Panc1 (cell line): ENCODE measurements at regions not wholly inside any gene's neighbourhood (a gene's known extent, or its start where the extent isn't known, plus 50 kb on each side); places are given as distances from the start of the nearest gene placed in this dataset.

Source experiments
- ATAC-seq: fragments of 200-7000 bp; cut with Tn5 transposase; 2 replicates; pipeline ENCODE4 v1.9.1; 2020; ENCODE audit warnings: mild to moderate bottlenecking, moderate library complexity
- BruUV-seq: library from RNA; stranded (reverse); fragments of 400-500 nt; replicated peaks from 2 replicates; lab custom pipeline; 2021; lab: Mats Ljungman, UMichigan
- CTCF ChIA-PET: fragments of 300-600 bp; sonication (Branson Sonifier 250); formaldehyde crosslinking; loops from one replicate; lab custom pipeline; 2022; ENCODE audit warnings: antibody characterized with exemption; lab: Charles Lee
- POLR2A ChIA-PET: fragments of 300-600 bp; sonication (Branson Sonifier 250); formaldehyde crosslinking; loops from one replicate; lab custom pipeline; 2022; ENCODE audit warnings: antibody characterized with exemption; lab: Charles Lee
- DNase-seq: peaks from one replicate; pipeline ENCODE4 v3.0.0-alpha.2; 2010; ENCODE audit warnings: low read depth, low spot score
- H3K27ac ChIP-seq: 2 replicates; pipeline ENCODE4 v1.5.1; 2011; ENCODE audit warnings: mild to moderate bottlenecking, low read length, inconsistent platforms
- H3K27me3 ChIP-seq: fragments of 200-500 bp; sonication (Bioruptor generic); 2 replicates; pipeline ENCODE4 v1.6.0; 2014; ENCODE audit warnings: low read length, inconsistent platforms; ENCODE audit not compliant: control insufficient read depth, insufficient read depth
- H3K36me3 ChIP-seq: fragments of 200-500 bp; sonication (Bioruptor generic); 2 replicates; pipeline ENCODE4 v1.5.1; 2014; ENCODE audit warnings: inconsistent platforms, mild to moderate bottlenecking, low read length, moderate library complexity; ENCODE audit not compliant: control insufficient read depth, insufficient read depth
- H3K4me1 ChIP-seq: 2 replicates; pipeline ENCODE4 v1.5.1; 2011; ENCODE audit warnings: inconsistent platforms, mild to moderate bottlenecking, low read length, moderate library complexity; ENCODE audit not compliant: control insufficient read depth, insufficient read depth
- H3K4me3 ChIP-seq, 2 experiments: 2 replicates each; pipeline ENCODE4 v1.5.1; 2011 to 2012; ENCODE audit warnings: low read depth in 2 of 2, low read length in 2 of 2, mild to moderate bottlenecking in 2 of 2, inconsistent platforms in 1 of 2, moderate library complexity in 1 of 2
- H3K9me3 ChIP-seq: fragments of 200-500 bp; sonication (Bioruptor generic); 2 replicates; pipeline ENCODE4 v1.5.1; 2014; ENCODE audit warnings: low read depth, mild to moderate bottlenecking, inconsistent platforms, low read length, moderate library complexity; ENCODE audit not compliant: control insufficient read depth, insufficient read depth
- CTCF ChIP-seq: fragments of 450-650 bp; IDR thresholded peaks from 2 replicates; pipeline ENCODE4 v1.5.1; 2017; ENCODE audit warnings: mild to moderate bottlenecking
- POLR2AphosphoS5 ChIP-seq: IDR thresholded peaks from 2 replicates; pipeline ENCODE4 v1.6.1; 2012; ENCODE audit warnings: mild to moderate bottlenecking, low read depth, low read length, moderate library complexity
- REST ChIP-seq, 2 experiments: IDR thresholded peaks; 2 replicates each; pipeline ENCODE4 v1.6.1; 2011 to 2012; ENCODE audit warnings: low read depth in 2 of 2, control low read depth in 1 of 2, low read length in 1 of 2, mild to moderate bottlenecking in 1 of 2, moderate library complexity in 1 of 2; ENCODE audit not compliant: insufficient read depth in 1 of 2
- SIN3A ChIP-seq: IDR thresholded peaks from 2 replicates; pipeline ENCODE4 v1.6.1; 2012; ENCODE audit warnings: low read depth, mild to moderate bottlenecking, low read length, moderate library complexity, borderline replicate concordance; ENCODE audit not compliant: insufficient read depth
- TCF7L2 ChIP-seq: IDR thresholded peaks from 2 replicates; pipeline ENCODE4 v1.6.1; 2011; ENCODE audit warnings: mild to moderate bottlenecking, low read depth, low read length, inconsistent platforms
- in situ Hi-C: cut with HindIII; loops from 2 replicates; pipeline ENCODE4 v1.10.0; 2016; ENCODE audit warnings: low sequenced_read_pairs, low pct_unique_long_range_greater_than_20kb
- intact Hi-C: fragments of 100-400 bp; cut with micrococcal nuclease; formaldehyde crosslinking; loops from one replicate; pipeline ENCODE4 v1.10.0; 2022; ENCODE audit not compliant: unreplicated experiment

GRCh38 chr18:78133729-78134128, 845.9 kb upstream of the SALL3 start:
- no TSS peak for BruUV-seq
- in situ Hi-C loops = no loop called here
- POLR2A ChIA-PET = no interaction called here

GRCh38 chr18:78136986-78137385, 842.6 kb upstream of the SALL3 start:
- TF ChIP-seq TCF7L2 (no peak), REST (IDR thresholded peaks at IDR 0.05; ENCODE audit: insufficient read depth in 1 of 2, low read depth in 2 of 2, low read length in 1 of 2) (no peak), SIN3A (no peak)
- BruUV-seq = no TSS peak
- H3K27ac ChIP-seq = no peak overlapping the region
- no peak overlapping the region for H3K4me3 ChIP-seq
- H3K4me1 ChIP-seq = no peaks in the 10 kb centered on the region
- H3K9me3 ChIP-seq = no peaks in the 10 kb centered on the region
- intact Hi-C loops (no loop called here), in situ Hi-C loops (no loop called here)
- H3K27me3 ChIP-seq = peaks cover 2% of the 10 kb centered on the region; the same call in 1 of the 2 replicates
- POLR2A ChIA-PET = no interaction called here
- no peak for DNase-seq
- no peaks in the 10 kb centered on the region for H3K36me3 ChIP-seq
- no peak for ATAC-seq
- CTCF ChIA-PET = no interaction called here

More at GRCh38 chr18:78133729-78134128, 845.9 kb upstream of the SALL3 start:
- Histone ChIP-seq H3K36me3 (no peaks in the 10 kb centered on the region), H3K27ac (no peak overlapping the region), H3K9me3 (no peaks in the 10 kb centered on the region), H3K27me3 (no peaks in the 10 kb centered on the region), H3K4me1 (no peaks in the 10 kb centered on the region), H3K4me3 (no peak overlapping the region)
- TF ChIP-seq POLR2AphosphoS5 (no peak), CTCF (no peak), TCF7L2 (no peak), SIN3A (no peak), REST (IDR thresholded peaks at IDR 0.05; ENCODE audit: insufficient read depth in 1 of 2, low read depth in 2 of 2, low read length in 1 of 2) (no peak)
- intact Hi-C loops = no loop called here
- no peak for DNase-seq
- CTCF ChIA-PET = no interaction called here
- ATAC-seq = no peak
